HCT116 (cell line): ENCODE measurements at regions not wholly inside any gene's neighbourhood (a gene's known extent, or its start where the extent isn't known, plus 50 kb on each side); places are given as distances from the start of the nearest gene placed in this dataset.

ENCODE experiments used
- ATAC-seq: fragments of 200-7000 bp; cut with Tn5 transposase; 2 replicates; pipeline ENCODE4 v1.9.1; 2020; ENCODE audit warnings: mild to moderate bottlenecking, moderate library complexity
- BruUV-seq: library from RNA; stranded (reverse); fragments of 400-500 nt; replicated peaks from 2 replicates; lab custom pipeline; 2021; lab: Mats Ljungman, UMichigan
- CTCF ChIA-PET: fragments of 300-600 bp; sonication (Branson Sonifier 250); formaldehyde crosslinking; loops from one replicate; lab custom pipeline; 2021; ENCODE audit warnings: antibody characterized with exemption; lab: Charles Lee
- POLR2A ChIA-PET: fragments of 300-600, 350-600 bp; sonication (Branson Sonifier 250); formaldehyde crosslinking; loops from one replicate; lab custom pipeline; 2021; ENCODE audit warnings: antibody characterized with exemption; lab: Charles Lee
- RAD21 ChIA-PET, 2 experiments: fragments of 300-600 bp; sonication (Branson Sonifier 250); formaldehyde crosslinking; loops; one replicate each; lab custom pipeline; 2023; ENCODE audit warnings: low total read pairs in 2 of 2; ENCODE audit not compliant: uncharacterized antibody in 2 of 2, unreplicated experiment in 2 of 2, low non-redundant PET in 1 of 2; lab: Charles Lee
- DNase-seq: peaks from one replicate; pipeline ENCODE4 v3.0.0-alpha.2; 2010; ENCODE audit warnings: low read depth, low spot score
- H2AFZ ChIP-seq: fragments of 200-600 bp; shearing (Covaris generic), sonication (generic); 2 replicates; pipeline ENCODE4 v1.6.1; 2017; ENCODE audit warnings: low read depth, mixed run types, mixed read lengths, antibody characterized with exemption, low read length; ENCODE audit not compliant: poor library complexity, severe bottlenecking
- H3K27ac ChIP-seq: 2 replicates; pipeline ENCODE4 v1.5.1; 2012; ENCODE audit warnings: low read depth, low read length
- H3K27me3 ChIP-seq: fragments of 200-600 bp; sonication (generic); 2 replicates; pipeline ENCODE4 v1.6.1; 2016; ENCODE audit warnings: mixed run types, low read length, mixed read lengths; ENCODE audit not compliant: insufficient read depth
- H3K36me3 ChIP-seq, 2 experiments: fragments of 200-500 bp in 1 of 2; fragments of 200-600 bp in 1 of 2; sonication (Bioruptor generic) in 1 of 2; sonication (generic) in 1 of 2; 2 replicates each; pipeline versions ENCODE4 v1.5.1 to v1.6.1; 2014 to 2016; ENCODE audit warnings: low read length in 2 of 2, inconsistent platforms in 1 of 2, mixed read lengths in 1 of 2, mixed run types in 1 of 2; ENCODE audit not compliant: insufficient read depth in 2 of 2, control insufficient read depth in 1 of 2
- H3K4me1 ChIP-seq, 2 experiments: fragments of 200-600 bp in 1 of 2; sonication (generic) in 1 of 2; 2 replicates each; pipeline versions ENCODE4 v1.5.1 to v1.6.1; 2012 to 2017; ENCODE audit warnings: low read length in 2 of 2, inconsistent platforms in 1 of 2, mild to moderate bottlenecking in 1 of 2, mixed read lengths in 1 of 2, mixed run types in 1 of 2, moderate library complexity in 1 of 2; ENCODE audit not compliant: insufficient read depth in 2 of 2, control insufficient read depth in 1 of 2
- H3K4me2 ChIP-seq: fragments of 200-600 bp; sonication (generic); 2 replicates; pipeline ENCODE4 v1.6.1; 2017; ENCODE audit warnings: mixed run types, low read length, mixed read lengths
- H3K4me3 ChIP-seq, 2 experiments: fragments of 200-600 bp in 1 of 2; sonication (generic) in 1 of 2; replicated peaks in 1 of 2; 2 replicates each; pipeline ENCODE4 v1.5.1; 2011 to 2016; ENCODE audit warnings: low read length in 2 of 2, control low read depth in 1 of 2, low read depth in 1 of 2, mild to moderate bottlenecking in 1 of 2, mixed read lengths in 1 of 2, mixed run types in 1 of 2
- H3K79me2 ChIP-seq: fragments of 200-600 bp; sonication (generic); 2 replicates; pipeline ENCODE4 v1.6.1; 2017; ENCODE audit warnings: mild to moderate bottlenecking, mixed run types, low read length, moderate library complexity, mixed read lengths; ENCODE audit not compliant: insufficient read depth
- H3K9ac ChIP-seq: fragments of 200-600 bp; sonication (generic); 2 replicates; pipeline ENCODE4 v1.6.1; 2016; ENCODE audit warnings: low read length, mixed read lengths
- H3K9me2 ChIP-seq: fragments of 200-600 bp; sonication (generic), shearing (Covaris generic); 2 replicates; pipeline ENCODE4 v1.6.1; 2017; ENCODE audit warnings: mixed run types, mild to moderate bottlenecking, moderate library complexity; ENCODE audit not compliant: insufficient read depth
- H3K9me3 ChIP-seq, 2 experiments: fragments of 200-500 bp in 1 of 2; fragments of 200-600 bp in 1 of 2; sonication (Bioruptor generic) in 1 of 2; sonication (generic) in 1 of 2; 2 replicates each; pipeline ENCODE4 v1.6.1; 2014 to 2017; ENCODE audit warnings: low read length in 2 of 2, mixed read lengths in 2 of 2, inconsistent platforms in 1 of 2, low read depth in 1 of 2, mild to moderate bottlenecking in 1 of 2, mixed run types in 1 of 2, moderate library complexity in 1 of 2; ENCODE audit not compliant: control insufficient read depth in 1 of 2, insufficient read depth in 1 of 2
- H4K20me1 ChIP-seq: fragments of 200-600 bp; sonication (generic), shearing (Covaris generic); 2 replicates; pipeline ENCODE4 v1.6.1; 2017; ENCODE audit warnings: mixed run types, mild to moderate bottlenecking, moderate library complexity; ENCODE audit not compliant: insufficient read depth
- ELF1 ChIP-seq: IDR thresholded peaks from 2 replicates; pipeline ENCODE4 v1.6.1; 2012; ENCODE audit warnings: low read depth, borderline replicate concordance
- EZH2phosphoT487 ChIP-seq: fragments of 200-600 bp; IDR thresholded peaks from 2 replicates; pipeline ENCODE4 v1.6.1; 2018; ENCODE audit warnings: antibody characterized with exemption, borderline replicate concordance
- FOSL1 ChIP-seq: IDR thresholded peaks from 2 replicates; pipeline ENCODE4 v1.6.1; 2012; ENCODE audit warnings: low read depth
- JUND ChIP-seq: IDR thresholded peaks from 2 replicates; pipeline ENCODE4 v1.6.1; 2012
- POLR2A ChIP-seq: IDR thresholded peaks from 2 replicates; pipeline ENCODE4 v1.7.0; 2011; ENCODE audit warnings: borderline replicate concordance; ENCODE audit not compliant: insufficient read depth, insufficient read length; ENCODE audit errors: extremely low read depth
- SP1 ChIP-seq: IDR thresholded peaks from 2 replicates; pipeline ENCODE4 v1.6.1; 2012; ENCODE audit warnings: low read depth
- SRF ChIP-seq: IDR thresholded peaks from 2 replicates; pipeline ENCODE4 v1.6.1; 2012; ENCODE audit warnings: low read depth
- YY1 ChIP-seq: IDR thresholded peaks from 2 replicates; pipeline ENCODE4 v1.6.1; 2011; ENCODE audit warnings: low read length, low read depth, moderate library complexity, mild to moderate bottlenecking; ENCODE audit not compliant: insufficient replicate concordance; ENCODE audit errors: extremely low read depth
- ZBTB33 ChIP-seq: IDR thresholded peaks from 2 replicates; pipeline ENCODE4 v1.6.1; 2011; ENCODE audit warnings: mild to moderate bottlenecking, low read length, moderate library complexity; ENCODE audit not compliant: insufficient replicate concordance; ENCODE audit errors: extremely low read depth
- ZFX ChIP-seq: fragments of 450-650 bp; IDR thresholded peaks from 2 replicates; pipeline ENCODE4 v1.6.1; 2017
- ZNF274 ChIP-seq: fragments of 200-500 bp; sonication (Bioruptor generic); IDR thresholded peaks from 2 replicates; pipeline ENCODE4 v1.6.1; 2014; ENCODE audit warnings: mild to moderate bottlenecking, low read depth, low read length, inconsistent platforms
- intact Hi-C: fragments of 100-400 bp; cut with micrococcal nuclease; formaldehyde crosslinking; loops from 2 replicates; pipeline ENCODE4 v1.10.0; 2022
- TF ChIP-seq, protein P1 (sequence below): IDR thresholded peaks from 2 replicates; pipeline ENCODE4 v1.6.1; 2012
- TF ChIP-seq, protein P2 (sequence below): IDR thresholded peaks from 2 replicates; pipeline ENCODE4 v1.6.1; 2012; ENCODE audit warnings: low read depth

DNA sequence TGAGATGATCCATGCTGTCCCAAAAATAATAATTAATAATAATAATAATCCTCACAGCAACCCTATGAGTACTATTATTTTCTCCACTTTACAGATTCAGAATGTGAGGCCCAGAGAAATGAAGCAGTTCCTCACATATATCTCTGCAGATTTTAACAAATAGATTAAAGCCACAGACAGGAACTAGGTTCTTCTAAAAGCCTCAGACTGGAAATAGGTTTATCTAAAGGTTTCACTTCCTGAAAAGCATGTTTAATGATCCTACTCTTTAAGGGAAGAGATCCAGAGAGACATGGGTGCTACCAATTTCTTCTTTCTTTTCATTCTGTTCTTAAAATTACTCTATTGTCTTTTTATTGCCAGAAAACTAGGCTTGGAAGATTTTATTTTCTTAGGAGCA lies 1079.4 kb upstream of the COX7C start:
- BruUV-seq = no TSS peak
- DNase-seq = no peak

GRCh38 chr5:85545129-85545528 lies 1072.6 kb upstream of the COX7C start:
- H4K20me1 ChIP-seq = no peaks in the 10 kb centered on the region
- no peaks in the 10 kb centered on the region for H3K9me3 ChIP-seq
- H3K79me2 ChIP-seq = no peaks in the 10 kb centered on the region
- ATAC-seq = no peak
- POLR2A ChIA-PET = no interaction called here
- no peaks in the 10 kb centered on the region for H3K27me3 ChIP-seq
- no peak overlapping the region for H3K27ac ChIP-seq
- H2AFZ ChIP-seq = no peak overlapping the region
- CTCF ChIA-PET = no interaction called here
- no TSS peak for BruUV-seq
- intact Hi-C loops = no loop called here
- no peak for DNase-seq
- H3K9me2 ChIP-seq = no peaks in the 10 kb centered on the region
- no peaks in the 10 kb centered on the region for H3K36me3 ChIP-seq
- no peak overlapping the region for H3K4me3 ChIP-seq
- RAD21 ChIA-PET = no interaction called here
- H3K4me1 ChIP-seq = no peaks in the 10 kb centered on the region
- H3K4me2 ChIP-seq = no peak overlapping the region
- no peak overlapping the region for H3K9ac ChIP-seq
- TF ChIP-seq EZH2phosphoT487 = no peak
- no peak for TF ChIP-seq POLR2A
- TF ChIP-seq, protein P1, sequence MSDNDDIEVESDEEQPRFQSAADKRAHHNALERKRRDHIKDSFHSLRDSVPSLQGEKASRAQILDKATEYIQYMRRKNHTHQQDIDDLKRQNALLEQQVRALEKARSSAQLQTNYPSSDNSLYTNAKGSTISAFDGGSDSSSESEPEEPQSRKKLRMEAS = no peak
- no peak for TF ChIP-seq YY1
- no peak for TF ChIP-seq FOSL1
- no peak for TF ChIP-seq JUND
- TF ChIP-seq ZNF274 = no peak
- TF ChIP-seq, protein P2, sequence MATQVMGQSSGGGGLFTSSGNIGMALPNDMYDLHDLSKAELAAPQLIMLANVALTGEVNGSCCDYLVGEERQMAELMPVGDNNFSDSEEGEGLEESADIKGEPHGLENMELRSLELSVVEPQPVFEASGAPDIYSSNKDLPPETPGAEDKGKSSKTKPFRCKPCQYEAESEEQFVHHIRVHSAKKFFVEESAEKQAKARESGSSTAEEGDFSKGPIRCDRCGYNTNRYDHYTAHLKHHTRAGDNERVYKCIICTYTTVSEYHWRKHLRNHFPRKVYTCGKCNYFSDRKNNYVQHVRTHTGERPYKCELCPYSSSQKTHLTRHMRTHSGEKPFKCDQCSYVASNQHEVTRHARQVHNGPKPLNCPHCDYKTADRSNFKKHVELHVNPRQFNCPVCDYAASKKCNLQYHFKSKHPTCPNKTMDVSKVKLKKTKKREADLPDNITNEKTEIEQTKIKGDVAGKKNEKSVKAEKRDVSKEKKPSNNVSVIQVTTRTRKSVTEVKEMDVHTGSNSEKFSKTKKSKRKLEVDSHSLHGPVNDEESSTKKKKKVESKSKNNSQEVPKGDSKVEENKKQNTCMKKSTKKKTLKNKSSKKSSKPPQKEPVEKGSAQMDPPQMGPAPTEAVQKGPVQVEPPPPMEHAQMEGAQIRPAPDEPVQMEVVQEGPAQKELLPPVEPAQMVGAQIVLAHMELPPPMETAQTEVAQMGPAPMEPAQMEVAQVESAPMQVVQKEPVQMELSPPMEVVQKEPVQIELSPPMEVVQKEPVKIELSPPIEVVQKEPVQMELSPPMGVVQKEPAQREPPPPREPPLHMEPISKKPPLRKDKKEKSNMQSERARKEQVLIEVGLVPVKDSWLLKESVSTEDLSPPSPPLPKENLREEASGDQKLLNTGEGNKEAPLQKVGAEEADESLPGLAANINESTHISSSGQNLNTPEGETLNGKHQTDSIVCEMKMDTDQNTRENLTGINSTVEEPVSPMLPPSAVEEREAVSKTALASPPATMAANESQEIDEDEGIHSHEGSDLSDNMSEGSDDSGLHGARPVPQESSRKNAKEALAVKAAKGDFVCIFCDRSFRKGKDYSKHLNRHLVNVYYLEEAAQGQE = no peak
- TF ChIP-seq ELF1 = no peak

More for the DNA sequence above, 1079.4 kb upstream of the COX7C start:
- H3K9me2 ChIP-seq = no peaks in the 10 kb centered on the region
- ATAC-seq = no peak
- TF ChIP-seq YY1 (no peak), POLR2A (no peak), SP1 (no peak), ZFX (no peak), FOSL1 (no peak), ZBTB33 (no peak), SRF (no peak)
- TF ChIP-seq, protein P1 = no peak
- TF ChIP-seq, all 23 proteins: peak for 0
- Histone ChIP-seq H3K36me3 (no peaks in the 10 kb centered on the region), H3K27ac (no peak overlapping the region), H3K4me2 (no peak overlapping the region), H4K20me1 (no peaks in the 10 kb centered on the region), H3K9me3 (no peaks in the 10 kb centered on the region), H3K4me3 (no peak overlapping the region), H3K79me2 (no peaks in the 10 kb centered on the region), H3K4me1 (no peaks in the 10 kb centered on the region), H3K27me3 (no peaks in the 10 kb centered on the region), H3K9ac (no peak overlapping the region), H2AFZ (no peak overlapping the region)
- POLR2A ChIA-PET = no interaction called here
- RAD21 ChIA-PET = no interaction called here
- intact Hi-C loops = no loop called here
- CTCF ChIA-PET = no interaction called here
